Endometrium (tissue), 2 donors: ENCODE measurements at regions not wholly inside any gene's neighbourhood (a gene's known extent, or its start where the extent isn't known, plus 50 kb on each side); places are given as distances from the start of the nearest gene placed in this dataset.

ENCODE experiments used
- FAIRE-seq: peaks from 2 replicates; lab custom pipeline; 2012; peaks lifted over from hg19 to GRCh38; lab: Jason Lieb, UNC
- donor health status: control.
- donor health status: control.

DNA sequence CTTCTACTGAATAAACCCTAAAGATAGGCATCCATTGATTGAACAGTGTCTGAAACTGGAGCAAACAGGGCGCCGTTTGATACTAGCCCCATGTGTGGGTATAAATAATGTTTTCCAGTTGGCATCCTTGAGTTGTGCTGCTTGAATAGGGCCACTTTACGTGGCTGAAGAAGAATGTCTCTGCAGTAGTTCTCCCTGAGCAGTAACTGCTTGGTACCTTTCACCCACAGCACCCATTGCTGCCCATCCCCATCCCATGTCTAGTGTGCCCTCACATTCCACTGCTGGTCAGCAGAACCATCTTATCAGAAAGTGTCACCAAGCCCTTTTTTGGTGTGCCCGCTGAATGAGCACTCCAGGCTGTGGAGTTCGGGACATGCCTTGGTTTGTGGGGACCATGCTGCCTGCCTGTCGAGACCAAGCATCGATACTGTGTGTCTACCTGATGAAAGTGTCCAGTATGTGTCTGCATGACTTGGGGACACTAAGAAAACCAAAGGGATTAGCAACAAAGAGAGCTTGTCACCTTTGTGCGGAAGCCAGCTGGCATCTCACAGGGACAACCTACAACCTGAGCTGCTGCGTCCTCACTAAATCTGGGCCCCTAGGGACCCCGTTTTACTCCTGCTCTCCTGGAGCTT is 162.0 kb downstream of the TM9SF2 start:
- FAIRE-seq, result no peak

DNA sequence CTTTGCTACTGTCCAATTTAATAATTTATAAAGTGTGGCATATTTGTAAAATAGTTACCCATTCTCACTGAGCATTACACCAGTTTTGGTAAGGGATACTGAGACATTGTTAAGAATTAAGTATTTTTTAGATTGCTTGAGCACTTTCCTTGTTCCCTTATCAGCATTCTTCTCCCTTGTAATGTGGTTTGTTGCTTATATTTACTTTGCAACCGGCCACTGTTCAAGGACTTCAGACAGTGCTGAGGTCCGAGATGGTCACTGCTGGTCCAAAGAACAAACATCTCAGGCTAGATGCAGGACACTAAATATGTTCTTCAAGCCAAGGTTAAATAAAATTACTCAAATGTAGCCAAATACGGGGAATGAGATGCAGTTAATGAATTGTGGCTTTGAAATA is 161.4 kb downstream of the TM9SF2 start:
- FAIRE-seq, result no peak

DNA sequence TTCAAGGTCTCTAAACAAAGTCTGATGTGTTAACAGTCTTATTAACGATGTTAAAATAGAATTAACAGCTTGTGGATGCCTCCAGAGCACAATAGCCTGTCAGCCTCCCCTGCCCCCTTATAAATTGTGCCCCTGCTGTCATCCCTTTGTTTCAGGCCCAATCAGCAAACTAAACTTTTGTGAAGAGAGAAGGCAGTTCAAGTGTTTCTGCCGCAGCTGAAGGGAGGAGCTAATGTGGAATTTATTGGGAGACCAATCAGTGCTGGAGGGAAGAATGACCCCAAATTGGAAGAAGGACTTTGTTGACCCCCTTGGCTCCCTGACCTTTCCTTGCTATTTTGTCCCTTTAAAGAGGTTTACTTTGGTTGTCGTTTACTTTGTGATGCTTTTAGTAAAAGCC is 160.5 kb downstream of the TM9SF2 start:
- no peak for FAIRE-seq

DNA sequence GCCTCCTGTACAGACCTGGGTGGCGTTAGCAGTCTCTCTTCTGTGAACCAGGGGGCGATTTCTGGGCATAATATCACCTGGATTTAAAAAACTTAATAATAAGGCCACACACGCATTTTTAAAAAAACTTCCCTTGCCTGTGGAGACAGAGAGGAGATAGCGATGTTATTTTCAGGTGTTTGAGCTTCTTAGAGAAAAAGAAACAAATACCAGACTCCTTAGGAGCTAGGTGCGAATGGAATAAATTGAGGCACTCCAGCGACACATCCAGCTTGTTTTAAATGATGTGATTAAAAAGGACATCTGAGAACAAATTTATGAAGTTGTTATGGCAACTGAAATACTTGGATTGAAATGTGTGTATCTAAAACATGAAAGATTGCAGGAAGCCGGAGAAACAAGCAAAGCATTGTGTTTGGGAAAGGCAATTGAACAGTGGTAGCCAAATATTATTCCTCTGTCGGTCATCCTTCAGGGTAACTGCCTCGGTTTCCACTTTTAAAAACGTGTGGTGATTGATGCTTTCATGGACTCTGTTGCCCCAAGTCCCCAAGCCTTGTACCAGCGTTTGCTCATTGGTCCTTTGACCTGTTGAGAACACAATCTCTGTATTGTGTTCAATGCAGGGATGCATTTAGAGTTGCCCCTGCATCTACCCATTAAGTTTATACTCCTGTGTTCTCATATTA is 158.7 kb downstream of the TM9SF2 start:
- FAIRE-seq, result no peak

DNA sequence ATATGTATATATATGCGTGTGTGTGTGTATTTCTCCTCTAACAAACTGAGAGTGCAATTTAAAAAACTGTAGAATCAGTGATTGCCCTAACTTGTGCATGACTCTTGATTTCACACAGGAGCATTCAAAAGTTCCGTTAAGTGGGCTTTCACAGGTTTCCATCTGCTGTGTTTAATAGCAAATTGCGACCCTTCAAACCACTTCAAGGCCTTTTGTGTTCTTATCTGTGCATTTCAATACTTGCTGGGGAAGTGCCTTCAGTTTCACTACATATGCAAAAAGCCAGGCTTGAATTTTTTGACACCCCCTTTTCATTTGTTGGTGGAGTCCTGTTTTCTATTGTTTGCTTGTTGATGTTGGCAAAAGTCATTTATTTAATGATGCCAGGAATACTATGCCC is 158.0 kb downstream of the TM9SF2 start:
- no peak for FAIRE-seq

DNA sequence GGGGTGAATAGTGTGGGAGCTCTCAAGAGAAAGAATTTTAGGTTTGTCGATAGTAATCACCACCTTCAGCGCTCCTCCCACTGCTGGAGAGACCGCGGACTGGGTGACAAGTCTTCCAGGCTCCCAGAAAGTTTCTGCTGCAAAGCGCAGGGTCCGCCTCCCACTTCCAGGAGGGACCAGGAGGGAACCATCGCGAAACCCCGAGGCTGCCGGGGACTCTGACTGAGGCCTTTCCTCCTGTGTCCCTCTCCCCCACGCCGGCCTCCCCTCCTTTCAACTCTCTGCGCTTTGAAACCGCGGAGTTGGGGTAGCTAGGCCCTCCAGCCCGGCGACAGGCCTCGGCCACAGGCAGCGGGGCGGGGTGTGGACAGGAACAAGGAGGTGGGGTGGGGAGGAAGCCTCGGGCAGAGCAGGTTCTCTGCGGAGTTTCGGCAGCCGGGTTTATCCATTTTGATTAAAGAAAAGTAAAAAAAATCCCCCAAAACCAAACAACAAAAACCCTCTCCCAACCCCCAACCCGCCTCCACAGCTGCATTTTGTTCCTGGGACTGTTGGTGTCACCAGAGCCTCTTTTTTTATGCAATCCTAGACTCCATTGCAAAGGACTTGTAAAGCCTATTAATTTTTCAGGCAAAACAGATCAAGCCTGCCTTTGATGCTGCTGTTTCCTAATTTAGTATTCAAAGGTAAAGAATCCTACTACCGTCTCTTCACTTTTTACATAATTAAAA is 157.2 kb downstream of the TM9SF2 start:
- peak; percentile 41 for FAIRE-seq

DNA sequence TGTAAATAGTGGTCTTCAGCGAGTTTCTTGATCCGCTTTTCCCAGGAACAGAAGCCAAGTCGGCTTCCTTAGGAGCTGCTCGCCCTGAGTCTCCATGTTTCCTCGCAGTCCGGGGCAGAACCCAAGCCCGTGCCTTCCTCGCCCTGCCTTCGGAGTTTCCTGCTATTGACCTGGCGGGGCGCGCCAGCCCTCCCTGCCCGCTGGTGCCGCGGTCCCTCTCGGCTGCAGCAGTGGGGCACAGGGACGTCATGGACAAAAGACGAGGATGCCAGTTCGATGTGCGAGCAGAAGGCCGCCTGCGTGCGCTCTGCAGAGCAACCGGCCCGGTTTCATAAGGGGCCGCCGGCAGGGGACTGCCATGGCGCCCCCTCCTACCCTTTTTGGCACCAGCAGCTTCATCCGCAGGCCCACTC is 156.6 kb downstream of the TM9SF2 start:
- FAIRE-seq, result no peak

DNA sequence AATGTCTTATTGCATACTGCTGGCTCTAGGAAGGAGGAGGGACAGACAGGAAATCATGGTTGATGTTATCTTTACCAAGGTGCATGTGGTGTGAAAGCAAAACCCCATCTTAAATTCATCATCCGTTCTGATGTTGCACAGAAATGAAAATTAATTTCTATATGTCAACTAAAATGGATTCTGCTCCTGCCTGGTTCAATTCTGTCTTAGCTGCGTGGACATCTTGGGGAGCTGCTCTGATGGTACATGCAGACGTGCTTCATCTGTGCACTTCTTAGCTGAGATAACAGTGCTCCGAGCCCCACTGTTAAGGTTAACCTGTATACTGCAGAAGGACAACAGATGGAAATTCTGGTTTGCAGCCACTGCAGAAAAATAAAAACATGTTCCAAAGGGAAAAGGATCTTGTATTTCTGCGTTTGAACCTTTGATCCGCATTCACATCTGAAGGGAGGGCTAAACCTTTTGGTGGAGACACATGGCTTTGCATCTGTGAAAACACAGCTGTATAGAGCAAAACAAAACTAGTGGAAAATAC is 155.6 kb downstream of the TM9SF2 start:
- FAIRE-seq, result no peak

DNA sequence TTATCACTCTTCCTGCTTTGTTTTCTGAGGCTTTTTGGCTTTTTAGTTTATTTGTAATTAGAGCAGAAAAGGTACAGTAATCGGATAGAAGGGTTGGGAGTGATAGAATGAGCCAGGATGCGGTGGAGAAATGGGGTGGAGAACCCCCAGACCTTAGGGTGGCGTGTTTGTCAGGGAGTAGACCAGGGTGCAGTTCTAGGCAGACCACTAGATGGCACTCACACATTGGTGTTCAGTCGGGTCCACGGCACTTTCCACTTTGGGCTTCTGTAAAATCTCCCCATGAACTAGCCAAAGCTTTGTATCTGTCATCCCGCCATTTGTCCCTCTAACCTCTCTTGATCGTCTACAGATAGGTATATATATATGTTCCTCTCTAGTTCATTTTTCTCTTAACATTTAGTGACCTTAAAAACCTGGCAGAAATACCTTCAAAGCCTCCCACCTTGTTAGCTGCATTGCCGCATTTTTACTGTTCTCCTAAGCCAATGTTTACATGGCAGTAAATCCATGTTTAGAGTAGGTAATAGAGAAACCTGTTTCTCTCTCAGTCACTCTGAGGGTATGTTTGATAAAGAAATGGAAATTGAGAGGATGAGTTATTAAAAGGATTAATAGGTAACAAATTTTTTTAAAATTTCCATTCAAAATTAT is 154.9 kb downstream of the TM9SF2 start:
- peak; percentile 71 for FAIRE-seq

DNA sequence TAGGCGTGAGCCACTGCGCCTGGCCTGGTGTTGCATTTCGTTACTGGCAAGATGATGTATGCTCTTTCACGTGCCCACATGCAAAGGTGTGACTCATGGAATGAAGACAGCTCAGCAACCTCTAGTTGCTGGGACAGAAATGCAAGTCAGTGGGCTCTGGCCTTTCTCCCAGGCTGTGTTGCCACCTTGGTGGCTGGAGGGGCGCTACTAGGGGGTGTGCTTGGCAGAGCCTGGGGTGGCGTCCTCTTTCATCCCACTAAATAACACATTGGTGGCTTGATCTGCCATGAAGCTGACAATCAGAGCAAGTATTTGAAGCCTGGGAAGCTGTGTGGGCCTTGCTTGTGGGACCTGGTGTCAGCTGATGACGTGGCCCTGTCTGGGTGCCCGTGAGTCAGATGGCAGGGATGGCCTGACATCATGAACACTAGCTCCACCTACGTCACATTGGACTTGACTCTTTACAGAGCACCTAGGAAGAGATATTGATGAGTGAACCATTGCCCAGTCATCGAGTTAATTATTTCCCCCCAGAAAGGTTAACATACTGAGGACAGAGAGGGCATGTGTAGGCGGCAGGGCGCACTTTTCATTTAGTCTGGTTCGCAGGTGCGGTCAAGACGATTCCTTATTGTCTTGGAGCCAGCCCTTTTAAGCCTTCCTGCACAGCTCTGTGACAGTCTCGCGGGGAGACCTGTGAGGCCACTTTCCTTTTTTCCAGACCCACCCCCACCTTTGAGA is 154.2 kb downstream of the TM9SF2 start:
- no peak for FAIRE-seq

DNA sequence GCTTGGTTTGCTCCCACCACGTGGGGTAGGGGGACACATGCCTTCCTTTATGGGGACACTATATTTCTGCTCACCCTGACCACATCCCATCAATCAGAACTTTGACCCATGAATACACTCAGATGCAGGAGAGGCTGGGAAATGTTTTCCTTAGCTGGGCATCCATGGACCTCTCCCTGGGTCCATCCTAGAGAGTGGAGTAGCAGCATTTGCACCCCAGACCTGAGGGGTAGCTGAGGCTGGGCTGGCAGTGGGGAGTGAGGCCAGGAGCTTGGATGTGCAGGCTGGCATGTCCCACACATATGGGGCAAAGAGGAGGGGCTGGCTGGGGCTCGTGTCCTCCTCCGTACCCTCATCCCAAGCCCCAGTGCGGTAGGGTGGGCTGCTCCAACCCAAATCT is 152.8 kb downstream of the TM9SF2 start:
- no peak for FAIRE-seq

DNA sequence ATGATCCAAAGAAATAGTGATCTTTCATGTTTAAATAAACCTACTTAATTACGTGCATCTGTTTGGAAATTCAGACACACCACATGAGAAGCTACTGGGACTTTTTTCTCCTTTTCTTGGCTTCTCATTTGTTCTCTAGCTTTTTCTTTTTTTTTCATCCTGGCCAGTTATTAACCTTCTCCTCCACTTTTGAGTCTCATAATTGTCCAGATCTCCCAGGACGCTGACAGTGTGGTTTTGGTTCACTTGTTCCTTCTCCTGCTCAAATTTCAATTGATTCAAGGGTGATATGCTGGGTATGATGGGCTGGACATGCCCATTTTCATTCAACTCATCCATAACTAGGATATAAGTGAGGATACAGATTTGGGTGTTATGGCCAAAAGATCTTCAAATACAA is 152.3 kb downstream of the TM9SF2 start:
- no peak for FAIRE-seq

DNA sequence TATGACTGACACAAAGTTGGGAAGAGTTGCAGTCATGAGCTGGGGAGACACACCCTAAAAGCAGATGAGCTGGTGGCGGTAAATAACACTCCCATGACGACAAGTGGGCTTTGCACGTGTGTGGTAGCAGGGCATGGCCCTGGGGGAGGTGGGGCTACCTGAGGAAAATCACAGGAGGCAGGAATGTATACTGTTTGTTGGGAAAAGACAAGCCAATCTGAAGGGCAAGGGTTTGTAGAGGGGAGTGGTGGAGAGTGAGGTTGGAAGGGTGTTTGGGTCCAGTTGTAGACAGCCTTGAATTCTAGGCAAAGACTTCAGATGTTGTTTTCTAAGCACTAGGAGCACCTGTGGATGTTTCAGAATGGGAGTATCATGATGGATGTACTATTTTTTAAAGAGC is 151.6 kb downstream of the TM9SF2 start:
- FAIRE-seq, result no peak

DNA sequence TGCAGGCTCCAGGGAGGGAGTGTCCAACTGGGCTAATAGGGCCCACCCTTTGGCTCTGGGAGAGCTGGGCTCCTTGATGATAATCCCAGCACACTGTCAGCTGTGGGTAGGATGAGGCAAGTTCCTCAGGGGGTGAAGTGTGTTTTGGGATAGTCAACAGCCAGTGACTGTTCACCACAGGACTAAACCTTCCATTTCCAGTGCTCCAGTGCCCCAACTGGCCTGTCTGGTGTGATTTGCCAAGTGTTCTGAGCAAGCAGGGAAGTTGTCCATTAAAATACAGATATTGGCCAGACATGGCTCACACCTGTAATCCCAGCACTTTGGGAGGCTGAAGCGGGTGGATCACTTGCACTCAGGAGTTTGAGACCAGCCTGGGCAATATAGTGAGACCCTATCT is 150.9 kb downstream of the TM9SF2 start:
- FAIRE-seq, result no peak

DNA sequence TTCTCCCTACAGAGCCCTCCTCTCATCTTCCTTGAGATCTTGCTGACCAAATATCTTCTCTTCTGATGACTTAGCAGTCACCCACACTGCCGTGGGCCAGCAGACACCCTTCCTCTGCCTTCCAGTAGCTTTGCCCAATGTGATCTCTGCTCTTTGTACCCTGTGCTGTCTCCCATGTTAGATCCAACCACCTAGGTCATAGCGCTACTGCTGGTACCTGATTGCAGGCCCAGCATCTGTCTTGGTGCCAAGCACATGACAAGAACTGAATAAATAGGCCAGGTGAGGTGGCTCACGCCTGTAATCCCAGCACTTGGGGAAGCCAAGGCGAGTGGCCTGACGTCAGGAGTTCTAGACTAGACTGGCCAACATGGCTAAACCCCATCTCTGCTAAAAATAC is 149.7 kb downstream of the TM9SF2 start:
- no peak for FAIRE-seq

DNA sequence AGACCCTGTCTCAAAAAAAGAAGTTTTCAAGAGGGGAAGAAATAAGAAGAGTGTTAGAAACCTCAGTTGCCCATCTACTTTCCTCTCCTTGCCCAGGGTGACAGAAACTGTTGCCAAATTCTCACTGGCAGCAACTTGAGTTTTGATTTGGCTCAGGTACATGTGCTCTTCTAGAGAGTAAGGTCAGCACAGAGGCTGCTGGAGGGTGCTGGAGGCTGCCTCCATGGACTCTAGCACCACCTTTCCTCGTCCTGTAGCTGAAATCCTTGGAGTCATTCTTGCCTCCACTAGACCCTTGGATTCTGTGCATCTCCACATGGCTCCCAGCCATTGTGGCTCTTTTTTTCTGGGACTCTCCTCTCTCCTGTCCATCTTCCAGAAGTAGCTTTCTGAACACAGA is 149.1 kb downstream of the TM9SF2 start:
- FAIRE-seq, result no peak

DNA sequence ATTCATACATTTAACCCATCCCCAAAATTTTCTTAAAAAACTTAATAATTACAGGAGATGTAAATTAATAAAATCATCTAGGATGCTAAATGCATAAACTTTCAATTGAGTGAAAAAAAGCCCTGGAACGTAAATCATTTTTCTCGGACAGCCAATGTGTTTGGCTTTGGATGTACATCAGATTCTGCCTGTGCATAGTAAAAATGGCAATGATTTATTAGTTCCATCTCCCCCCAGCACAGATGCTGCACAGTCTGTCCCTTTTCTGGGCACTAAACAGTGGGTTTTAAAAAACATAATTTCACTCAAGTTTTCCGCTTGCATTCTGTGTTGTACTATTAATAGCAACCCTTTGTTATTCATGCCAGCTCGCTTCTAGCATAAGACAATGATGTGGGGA is 147.7 kb downstream of the TM9SF2 start:
- no peak for FAIRE-seq

DNA sequence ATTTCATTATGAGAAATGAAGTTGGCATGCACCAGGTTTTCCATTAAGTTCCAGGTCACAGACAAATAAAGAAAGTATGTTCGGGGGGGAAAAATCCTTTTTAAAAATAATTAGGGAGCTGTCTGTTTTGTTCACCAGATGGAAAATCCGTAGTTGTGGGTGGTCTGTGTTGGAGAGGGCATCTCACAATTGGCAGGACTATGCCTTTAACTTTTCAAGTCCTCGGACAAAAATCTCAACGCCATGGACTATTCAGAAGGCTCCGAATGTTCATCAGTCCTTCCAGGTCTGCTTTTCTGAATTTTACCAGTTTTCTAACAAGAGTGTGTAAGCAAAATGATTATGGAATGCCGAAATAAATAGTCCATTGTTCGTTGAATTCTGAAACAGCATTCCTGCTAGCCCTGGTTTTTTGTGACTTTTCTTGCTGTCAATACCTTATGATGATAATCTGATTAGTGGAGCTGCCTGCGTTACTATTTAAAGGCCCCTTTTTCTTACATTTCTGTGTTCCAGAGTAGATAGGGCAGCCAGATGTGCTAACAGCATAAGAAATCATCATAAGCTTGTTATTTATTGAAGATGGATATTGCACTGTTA is 146.9 kb downstream of the TM9SF2 start:
- FAIRE-seq, result no peak

DNA sequence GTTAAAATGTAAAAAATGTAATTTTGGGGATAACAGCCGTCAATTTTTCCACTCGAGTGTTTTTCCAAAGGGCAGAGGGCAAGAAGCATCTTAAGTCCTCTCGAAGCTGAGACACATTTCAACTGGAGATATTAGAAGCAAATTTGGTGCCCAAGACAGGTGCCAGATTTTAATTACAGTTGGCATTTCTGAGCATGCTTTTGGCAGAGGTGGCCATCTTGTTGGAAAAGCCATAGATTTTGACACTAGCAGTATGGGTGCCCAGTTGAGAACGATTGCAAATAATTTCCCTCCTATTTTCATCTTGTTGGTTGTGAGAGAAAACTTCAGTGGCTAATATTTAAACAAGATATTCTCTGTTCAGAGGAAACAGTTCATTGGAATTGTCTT is 146.3 kb downstream of the TM9SF2 start:
- no peak for FAIRE-seq

DNA sequence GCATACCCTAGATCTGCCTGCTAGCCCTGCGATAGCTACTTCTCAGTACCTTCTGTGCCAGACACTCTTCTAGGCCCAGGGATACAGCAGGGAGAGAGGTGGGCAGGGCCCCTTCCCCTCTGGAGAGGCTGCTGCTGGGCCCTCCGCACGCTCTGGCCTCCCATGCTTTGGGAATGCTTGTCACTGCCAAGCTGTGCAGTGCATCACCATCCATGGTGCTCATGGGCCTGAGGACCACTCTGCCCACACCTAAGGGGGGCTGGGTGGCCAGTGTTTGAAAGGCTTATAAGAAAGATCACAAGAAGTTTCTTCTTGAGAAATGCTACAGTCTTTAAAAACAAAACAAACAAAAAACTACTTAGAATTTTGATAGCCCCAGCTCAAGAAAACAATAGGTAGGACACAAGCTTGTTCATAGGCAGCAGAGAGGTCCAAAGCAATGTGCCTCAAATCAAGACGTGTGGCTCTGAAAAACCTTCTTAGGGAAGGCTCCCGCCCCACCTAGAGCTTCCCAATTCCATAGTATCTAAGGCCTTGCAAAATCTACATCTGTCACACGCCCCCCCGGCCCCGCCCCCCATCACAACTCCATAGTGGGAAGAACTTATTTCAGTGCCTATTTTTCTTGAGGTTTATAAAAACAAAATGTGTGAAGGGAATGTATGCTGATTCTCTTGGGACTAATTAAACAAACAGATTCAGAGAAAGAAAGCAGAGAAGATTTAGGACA is 145.8 kb downstream of the TM9SF2 start:
- FAIRE-seq, result no peak

DNA sequence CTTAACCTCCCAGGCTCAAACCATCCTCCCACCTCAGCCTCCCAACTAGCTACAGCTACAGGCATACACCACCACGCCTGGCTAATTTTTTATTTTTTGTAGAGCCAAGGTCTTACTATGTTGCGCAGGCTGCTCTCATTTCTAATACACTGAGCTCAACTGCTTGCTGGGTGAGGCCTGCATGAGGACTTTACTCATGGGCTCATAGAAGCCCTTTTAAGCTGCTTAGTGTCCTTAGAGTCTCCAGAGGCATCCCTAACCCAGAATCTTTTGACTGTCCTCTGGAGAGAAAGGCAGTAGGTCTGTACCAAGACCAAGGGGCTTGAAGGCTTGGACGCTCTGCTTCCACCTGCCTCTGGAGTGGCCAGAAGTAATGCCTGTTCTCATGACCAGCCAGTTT is 141.6 kb downstream of the TM9SF2 start:
- no peak for FAIRE-seq
